Right lobe of liver (tissue), 4 donors: ENCODE measurements at regions not wholly inside any gene's neighbourhood (a gene's known extent, or its start where the extent isn't known, plus 50 kb on each side); places are given as distances from the start of the nearest gene placed in this dataset.

ENCODE experiments used
- POLR2A ChIP-seq: fragments of 450-650 bp; IDR thresholded peaks from one replicate; pipeline ENCODE4 v1.6.1; 2017; ENCODE audit warnings: antibody characterized with exemption, mild to moderate bottlenecking
- TF ChIP-seq, protein P1 (sequence below), 4 donors: fragments of 200-600 bp in 3 of 4; fragments of 450-650 bp in 1 of 4; IDR thresholded peaks; one replicate each; pipeline versions ENCODE4 v1.5.1 to v1.8.0; 2016 to 2022; ENCODE audit warnings: antibody characterized with exemption in 4 of 4, mild to moderate bottlenecking in 2 of 4
- donor health status: DM: no; HTN: no; CAD: no.
- donor health status: DM: no; HTN: no; CAD: no.
- donor health status: DM: no; HTN: yes; CAD: no.

DNA sequence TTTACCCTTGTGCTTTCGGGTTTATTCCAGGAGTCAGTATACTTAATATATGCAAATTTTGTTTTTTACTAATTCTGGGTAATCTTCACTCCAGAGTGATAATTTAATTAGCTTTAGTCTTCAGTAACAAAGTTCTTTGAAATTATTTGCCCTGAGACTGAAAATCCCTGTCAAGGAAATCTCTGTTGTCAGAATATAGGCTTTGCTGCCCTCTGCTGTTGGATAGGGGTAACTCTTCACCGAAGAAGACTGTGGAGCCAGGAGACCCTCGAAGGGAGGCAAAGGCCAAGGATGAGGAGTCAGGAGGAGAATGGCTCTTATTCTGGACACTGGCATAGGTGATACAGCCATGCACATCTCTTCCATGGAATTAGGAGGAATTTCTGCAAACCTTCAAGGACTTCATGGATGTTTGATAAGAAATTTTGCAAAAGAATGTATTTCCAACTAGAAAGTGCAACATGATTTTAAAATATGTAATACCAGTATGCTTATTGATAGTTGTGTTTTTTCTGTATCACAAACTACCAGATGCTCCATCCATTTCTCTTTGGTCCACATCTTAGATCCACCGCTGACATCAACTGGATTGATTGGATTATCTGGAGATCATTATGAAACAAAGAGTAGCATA is 182.3 kb downstream of the RDH14 start:
- TF ChIP-seq, protein P1, sequence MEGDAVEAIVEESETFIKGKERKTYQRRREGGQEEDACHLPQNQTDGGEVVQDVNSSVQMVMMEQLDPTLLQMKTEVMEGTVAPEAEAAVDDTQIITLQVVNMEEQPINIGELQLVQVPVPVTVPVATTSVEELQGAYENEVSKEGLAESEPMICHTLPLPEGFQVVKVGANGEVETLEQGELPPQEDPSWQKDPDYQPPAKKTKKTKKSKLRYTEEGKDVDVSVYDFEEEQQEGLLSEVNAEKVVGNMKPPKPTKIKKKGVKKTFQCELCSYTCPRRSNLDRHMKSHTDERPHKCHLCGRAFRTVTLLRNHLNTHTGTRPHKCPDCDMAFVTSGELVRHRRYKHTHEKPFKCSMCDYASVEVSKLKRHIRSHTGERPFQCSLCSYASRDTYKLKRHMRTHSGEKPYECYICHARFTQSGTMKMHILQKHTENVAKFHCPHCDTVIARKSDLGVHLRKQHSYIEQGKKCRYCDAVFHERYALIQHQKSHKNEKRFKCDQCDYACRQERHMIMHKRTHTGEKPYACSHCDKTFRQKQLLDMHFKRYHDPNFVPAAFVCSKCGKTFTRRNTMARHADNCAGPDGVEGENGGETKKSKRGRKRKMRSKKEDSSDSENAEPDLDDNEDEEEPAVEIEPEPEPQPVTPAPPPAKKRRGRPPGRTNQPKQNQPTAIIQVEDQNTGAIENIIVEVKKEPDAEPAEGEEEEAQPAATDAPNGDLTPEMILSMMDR (IDR thresholded peaks at IDR 0.05) = peak; percentile 63 to 88 (median 82)
- TF ChIP-seq POLR2A = no peak
